ENCODE measurements at regions not wholly inside any gene's neighbourhood (a gene's known extent, or its start where the extent isn't known, plus 50 kb on each side); places are given as distances from the start of the nearest gene placed in this dataset.

DNA sequence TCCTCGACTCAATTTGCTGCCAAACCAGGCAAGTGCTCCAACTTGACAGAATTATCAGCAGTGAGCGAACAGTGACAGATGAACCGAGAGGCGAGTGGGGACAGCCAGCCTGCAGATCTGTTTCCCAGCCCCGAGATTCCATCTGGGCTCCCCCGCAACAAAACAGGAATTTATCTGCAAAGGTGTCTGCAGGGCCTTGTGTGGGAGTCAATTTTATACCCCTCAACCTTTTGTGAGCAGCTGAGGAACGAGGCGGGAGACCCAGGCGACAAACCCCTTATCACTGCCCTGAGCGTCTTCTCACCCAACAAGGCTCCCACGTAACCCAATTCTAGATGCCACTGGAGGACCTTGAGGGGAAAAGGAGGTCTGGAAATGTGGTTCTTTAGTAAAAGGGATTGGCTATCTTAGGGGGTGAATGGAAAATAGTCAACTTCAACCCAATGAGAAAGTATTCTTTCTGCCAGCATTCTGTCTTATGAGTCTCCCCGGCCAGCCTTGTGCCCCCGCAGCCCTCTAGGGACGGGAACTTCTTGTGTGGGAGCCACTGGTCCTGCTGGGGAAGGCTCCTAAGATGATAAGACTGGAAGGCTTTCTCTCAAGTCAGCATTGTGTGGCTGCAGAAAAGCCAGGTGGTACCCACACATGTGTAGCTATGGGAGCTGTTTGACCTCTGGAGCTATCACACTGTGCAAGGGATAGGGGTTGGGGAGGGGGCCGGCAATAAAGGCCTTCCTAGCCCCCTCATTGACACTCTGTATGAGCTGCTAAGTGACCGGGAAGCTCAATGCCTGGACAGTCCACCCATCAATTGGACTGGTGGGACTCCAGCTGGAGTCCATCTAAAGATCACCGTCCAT is 527.9 kb downstream of the SHQ1 start:
- Histone ChIP-seq H3K9ac (ENCODE audit: low read length) (no peak overlapping the region), H3K79me2 (ENCODE audit: low read length) (no peaks in the 10 kb centered on the region), H3K4me2 (ENCODE audit: low read depth, low read length) (no peak overlapping the region), H3K9me3 (replicated peaks; ENCODE audit: insufficient read depth, low read length) (no peaks in the 10 kb centered on the region), H3K36me3 (replicated peaks; ENCODE audit: insufficient read depth, low read length) (no peaks in the 10 kb centered on the region), H3K27me3 (replicated peaks; ENCODE audit: insufficient read depth, low read length) (no peaks in the 10 kb centered on the region), H3K4me1 (ENCODE audit: low read length) (no peaks in the 10 kb centered on the region), H3F3A (ENCODE audit: insufficient read depth, low read length) (no peaks in the 10 kb centered on the region), H3K9me2 (replicated peaks; ENCODE audit: insufficient read depth, low read length) (no peaks in the 10 kb centered on the region), H3K27ac (ENCODE audit: low read length) (no peak overlapping the region), H3K4me3 (ENCODE audit: low read length) (no peak overlapping the region), H4K20me1 (ENCODE audit: insufficient read depth, low read length) (no peaks in the 10 kb centered on the region), H2AFZ (ENCODE audit: low read length) (no peak overlapping the region)
- TF ChIP-seq EZH2phosphoT487 (IDR thresholded peaks at IDR 0.05; ENCODE audit: low read length) (no peak), EZH2 (optimal IDR thresholded peaks at IDR 0.05; ENCODE audit: low read depth, low read length) (no peak)
- TF ChIP-seq, protein P1, sequence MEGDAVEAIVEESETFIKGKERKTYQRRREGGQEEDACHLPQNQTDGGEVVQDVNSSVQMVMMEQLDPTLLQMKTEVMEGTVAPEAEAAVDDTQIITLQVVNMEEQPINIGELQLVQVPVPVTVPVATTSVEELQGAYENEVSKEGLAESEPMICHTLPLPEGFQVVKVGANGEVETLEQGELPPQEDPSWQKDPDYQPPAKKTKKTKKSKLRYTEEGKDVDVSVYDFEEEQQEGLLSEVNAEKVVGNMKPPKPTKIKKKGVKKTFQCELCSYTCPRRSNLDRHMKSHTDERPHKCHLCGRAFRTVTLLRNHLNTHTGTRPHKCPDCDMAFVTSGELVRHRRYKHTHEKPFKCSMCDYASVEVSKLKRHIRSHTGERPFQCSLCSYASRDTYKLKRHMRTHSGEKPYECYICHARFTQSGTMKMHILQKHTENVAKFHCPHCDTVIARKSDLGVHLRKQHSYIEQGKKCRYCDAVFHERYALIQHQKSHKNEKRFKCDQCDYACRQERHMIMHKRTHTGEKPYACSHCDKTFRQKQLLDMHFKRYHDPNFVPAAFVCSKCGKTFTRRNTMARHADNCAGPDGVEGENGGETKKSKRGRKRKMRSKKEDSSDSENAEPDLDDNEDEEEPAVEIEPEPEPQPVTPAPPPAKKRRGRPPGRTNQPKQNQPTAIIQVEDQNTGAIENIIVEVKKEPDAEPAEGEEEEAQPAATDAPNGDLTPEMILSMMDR (IDR thresholded peaks at IDR 0.05; ENCODE audit: low read length), result no peak
- DNase-seq, result no peak

DNA sequence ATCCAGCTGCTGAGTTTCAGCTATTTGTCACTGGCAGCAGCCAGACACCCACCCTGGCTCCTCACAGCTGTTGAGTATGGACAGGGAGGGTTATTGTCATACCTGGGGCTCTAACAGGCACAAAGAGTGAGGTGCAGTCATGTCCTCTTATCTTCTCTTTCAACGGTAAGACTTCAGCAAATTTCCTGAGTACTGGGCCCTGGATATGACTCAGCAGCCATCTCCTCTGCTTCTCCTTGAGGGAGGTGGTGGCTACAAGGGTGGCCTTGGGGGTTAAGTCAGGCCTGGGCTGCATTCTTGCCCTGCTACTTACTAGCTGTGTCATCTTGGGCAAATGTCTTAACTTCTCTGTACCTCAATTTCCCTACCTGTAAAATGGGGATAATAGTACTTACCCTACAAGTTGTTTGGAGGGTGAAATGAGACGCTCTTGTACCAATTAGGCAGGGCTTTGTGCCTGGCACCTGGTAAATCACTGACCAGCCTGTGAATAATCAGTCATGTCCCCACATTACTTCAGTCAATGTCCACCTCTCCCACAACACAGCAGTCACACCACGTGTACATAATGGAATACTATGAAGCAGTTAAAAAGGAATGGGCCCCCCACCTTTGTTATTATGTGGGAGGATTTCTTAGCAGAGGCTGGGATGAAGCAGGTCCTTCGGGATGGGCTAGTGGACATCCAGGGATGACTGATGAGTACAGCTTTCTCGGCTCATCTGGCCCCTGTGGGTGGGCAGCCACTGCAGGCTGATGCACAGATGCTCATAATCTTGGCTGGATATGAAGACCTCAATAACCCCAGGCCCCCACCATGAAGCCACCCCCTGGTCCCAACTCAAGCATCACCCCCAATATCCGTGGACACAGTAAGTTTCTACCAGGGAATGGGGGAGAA is 528.8 kb downstream of the SHQ1 start:
- H3K27me3 ChIP-seq (replicated peaks; ENCODE audit: insufficient read depth, low read length), result no peaks in the 10 kb centered on the region
- H3K36me3 ChIP-seq (replicated peaks; ENCODE audit: insufficient read depth, low read length), result no peaks in the 10 kb centered on the region
- H3K27ac ChIP-seq (ENCODE audit: low read length), result no peak overlapping the region
- no peaks in the 10 kb centered on the region for H3K9me3 ChIP-seq (replicated peaks; ENCODE audit: insufficient read depth, low read length)
- H3K4me3 ChIP-seq (ENCODE audit: low read length), result no peak overlapping the region
- TF ChIP-seq EZH2 (optimal IDR thresholded peaks at IDR 0.05; ENCODE audit: low read depth, low read length), result no peak
- H3K9ac ChIP-seq (ENCODE audit: low read length), result no peak overlapping the region
- no peaks in the 10 kb centered on the region for H3K4me1 ChIP-seq (ENCODE audit: low read length)
- H3K79me2 ChIP-seq (ENCODE audit: low read length), result no peaks in the 10 kb centered on the region
- H2AFZ ChIP-seq (ENCODE audit: low read length), result no peak overlapping the region
- H3K9me2 ChIP-seq (replicated peaks; ENCODE audit: insufficient read depth, low read length), result no peaks in the 10 kb centered on the region
- H4K20me1 ChIP-seq (ENCODE audit: insufficient read depth, low read length), result no peaks in the 10 kb centered on the region
- DNase-seq, result no peak
- H3F3A ChIP-seq (ENCODE audit: insufficient read depth, low read length), result no peaks in the 10 kb centered on the region
- no peak overlapping the region for H3K4me2 ChIP-seq (ENCODE audit: low read depth, low read length)

DNA sequence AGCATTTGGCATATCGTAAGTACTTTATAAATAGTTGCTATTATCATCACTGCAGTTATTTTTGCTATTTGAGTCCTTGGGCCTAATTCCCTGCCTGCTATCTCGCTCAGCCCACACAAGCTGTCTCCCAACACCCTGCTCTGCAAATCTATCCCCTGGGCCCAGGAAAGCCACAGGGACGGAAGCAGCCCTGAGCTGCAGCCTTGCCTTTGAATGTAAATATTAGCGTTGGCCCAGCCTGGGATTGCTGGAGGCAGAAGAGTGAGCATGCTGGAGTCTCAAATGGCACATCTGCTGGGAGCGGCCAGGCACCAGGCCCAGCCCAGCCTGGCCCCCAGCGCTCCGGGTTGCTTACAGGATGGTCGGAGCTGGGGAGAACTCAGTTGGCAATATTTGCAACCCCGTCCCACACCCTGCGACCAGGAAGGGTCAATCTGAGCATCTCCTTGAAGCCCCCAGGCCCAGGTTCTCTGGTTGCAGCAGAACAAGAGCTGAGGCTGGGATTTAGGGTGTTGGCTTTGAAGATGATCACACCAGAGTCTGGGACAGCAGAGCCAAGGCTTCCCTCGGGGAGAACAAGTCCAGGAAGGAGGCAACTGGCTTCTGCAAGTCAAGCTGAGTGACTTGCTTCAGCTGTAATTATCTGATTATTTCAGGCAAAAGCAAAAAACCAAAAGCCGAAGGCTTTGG is 529.6 kb downstream of the SHQ1 start:
- H3K27me3 ChIP-seq (replicated peaks; ENCODE audit: insufficient read depth, low read length), result no peaks in the 10 kb centered on the region
- no peak for DNase-seq
- no peaks in the 10 kb centered on the region for H4K20me1 ChIP-seq (ENCODE audit: insufficient read depth, low read length)
- H3K36me3 ChIP-seq (replicated peaks; ENCODE audit: insufficient read depth, low read length), result no peaks in the 10 kb centered on the region
- no peaks in the 10 kb centered on the region for H3K9me2 ChIP-seq (replicated peaks; ENCODE audit: insufficient read depth, low read length)
- no peaks in the 10 kb centered on the region for H3K79me2 ChIP-seq (ENCODE audit: low read length)
- no peaks in the 10 kb centered on the region for H3F3A ChIP-seq (ENCODE audit: insufficient read depth, low read length)
- no peak for TF ChIP-seq EZH2phosphoT487 (IDR thresholded peaks at IDR 0.05; ENCODE audit: low read length)
- TF ChIP-seq, protein P1 (IDR thresholded peaks at IDR 0.05; ENCODE audit: low read length), result no peak
- no peak overlapping the region for H3K27ac ChIP-seq (ENCODE audit: low read length)
- H3K4me1 ChIP-seq (ENCODE audit: low read length), result no peaks in the 10 kb centered on the region
- H3K4me2 ChIP-seq (ENCODE audit: low read depth, low read length), result no peak overlapping the region
- no peak overlapping the region for H3K4me3 ChIP-seq (ENCODE audit: low read length)
- H3K9me3 ChIP-seq (replicated peaks; ENCODE audit: insufficient read depth, low read length), result no peaks in the 10 kb centered on the region
- H3K9ac ChIP-seq (ENCODE audit: low read length), result no peak overlapping the region
- no peak overlapping the region for H2AFZ ChIP-seq (ENCODE audit: low read length)
